ENCODE measurements at regions not wholly inside any gene's neighbourhood (a gene's known extent, or its start where the extent isn't known, plus 50 kb on each side); places are given as distances from the start of the nearest gene placed in this dataset.

DNA sequence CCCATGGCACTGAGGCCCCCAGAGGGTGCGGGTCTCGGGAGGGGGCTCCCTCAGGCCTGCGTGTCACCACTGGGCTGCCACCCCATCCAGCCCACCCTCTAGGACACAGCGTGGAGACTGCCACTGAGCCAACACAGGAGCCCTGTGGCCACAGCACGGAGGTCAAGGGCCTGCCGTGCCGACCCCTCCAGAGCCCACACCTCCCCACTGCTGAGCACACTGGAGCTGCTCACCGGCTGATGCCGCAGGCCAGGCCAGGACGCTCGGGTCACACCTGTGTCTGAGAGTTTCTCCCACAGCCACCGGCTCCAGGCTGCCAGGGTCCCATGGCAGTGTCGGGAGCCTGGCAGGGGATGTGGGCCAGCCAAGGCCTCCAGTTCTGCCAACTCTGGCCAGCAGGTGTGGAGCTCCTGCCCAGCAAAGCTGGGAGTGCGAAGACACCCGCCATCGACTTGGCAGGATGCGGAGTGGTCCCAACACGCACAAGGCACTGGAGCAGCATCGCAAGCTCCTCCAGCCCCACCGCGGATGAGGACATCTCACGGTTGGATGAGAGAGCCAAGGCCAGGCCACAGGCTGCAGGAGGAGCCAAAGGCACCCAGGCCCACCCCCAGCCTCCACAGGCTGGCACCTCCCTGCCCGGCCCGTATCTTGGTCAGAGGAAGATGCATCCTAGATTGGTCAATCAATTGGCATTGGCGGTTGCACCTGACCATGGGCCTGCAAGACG lies 187.1 kb downstream of the BRD1 start:
- DNase-seq (ENCODE audit: low spot score) = no peak

DNA sequence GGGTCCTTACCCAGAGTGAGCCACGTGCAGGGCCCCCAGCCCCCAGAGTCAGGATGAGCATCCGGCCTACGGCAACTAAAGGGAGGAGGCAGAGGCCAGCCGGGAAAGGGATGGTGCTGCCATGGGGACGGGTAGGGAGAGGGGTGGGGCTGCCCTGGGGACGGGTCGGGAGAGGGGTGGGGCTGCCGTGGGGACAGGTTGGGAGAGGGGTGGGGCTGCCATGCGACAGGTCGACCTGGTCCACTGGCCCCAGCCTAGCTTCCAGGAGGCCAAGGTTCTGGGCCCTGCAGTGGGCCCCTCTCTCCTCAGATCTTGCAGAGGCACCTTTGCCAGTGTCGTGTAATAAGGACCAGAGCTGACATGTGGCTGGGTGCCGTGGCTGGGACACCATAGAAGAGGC lies 187.7 kb downstream of the BRD1 start:
- DNase-seq (ENCODE audit: low spot score) = no peak

DNA sequence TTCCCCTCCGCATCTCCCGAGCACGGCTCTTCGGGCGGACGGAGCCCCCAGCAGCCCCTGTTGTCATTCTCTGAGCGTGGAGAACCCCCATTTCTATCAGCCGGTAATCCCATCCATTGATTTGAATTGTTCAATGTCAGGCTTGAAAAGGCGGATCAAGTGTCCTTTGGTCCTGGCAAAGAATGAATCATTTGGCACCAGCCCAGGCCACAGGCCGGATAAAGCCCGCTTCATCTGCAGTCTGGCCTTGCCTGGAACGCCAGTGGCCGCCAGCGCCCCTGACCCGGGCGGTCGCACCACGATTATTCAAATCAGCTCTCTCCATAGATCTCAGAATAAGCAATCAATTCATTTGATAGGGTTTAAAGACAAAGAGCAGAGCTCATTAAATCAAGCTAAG lies 188.9 kb downstream of the BRD1 start:
- no peak for DNase-seq (ENCODE audit: low spot score)

DNA sequence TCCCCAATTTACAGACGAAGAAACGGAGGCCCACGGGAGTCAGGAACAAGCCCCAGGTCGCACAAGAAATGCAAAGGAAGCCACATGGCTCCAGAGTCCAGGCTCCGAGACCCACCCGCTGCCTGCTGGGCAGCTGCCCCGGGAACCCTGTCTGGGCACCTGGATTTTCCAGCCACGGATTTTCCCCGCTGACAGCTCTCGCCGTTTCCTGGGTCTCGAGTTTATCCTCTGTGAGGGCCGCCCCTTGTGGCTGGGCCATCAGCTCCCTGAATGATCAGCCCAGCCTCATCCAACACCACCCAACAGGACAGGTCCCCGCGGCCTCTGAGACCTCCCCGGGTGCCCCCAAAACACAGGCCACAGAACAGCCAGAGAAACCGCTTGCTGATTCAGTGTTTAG lies 189.7 kb downstream of the BRD1 start:
- DNase-seq (ENCODE audit: low spot score) = no peak

DNA sequence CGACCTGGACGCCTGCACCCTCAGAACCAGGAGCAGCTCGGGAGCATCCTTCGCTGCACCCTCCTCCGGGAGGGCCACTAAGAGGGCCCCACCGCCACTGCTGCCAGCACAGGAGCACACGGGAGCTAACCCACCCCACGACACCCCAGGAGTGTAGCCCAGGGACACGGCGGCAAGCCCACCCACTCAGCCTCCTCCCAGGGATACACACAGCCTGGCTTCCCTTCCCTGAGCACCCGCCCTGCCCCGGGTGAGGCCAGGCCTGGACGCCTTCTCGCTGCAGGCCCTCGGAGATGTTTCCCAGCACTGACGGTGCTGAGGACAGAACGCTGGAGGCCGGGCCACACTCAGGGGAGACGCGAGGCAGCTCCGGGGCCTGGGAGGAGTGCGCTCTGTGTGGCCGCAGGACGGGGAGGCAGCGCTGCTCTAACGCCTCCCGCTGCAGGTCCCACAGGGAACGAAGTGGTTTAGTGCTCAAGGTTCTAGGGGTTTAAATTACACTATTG lies 190.4 kb downstream of the BRD1 start:
- DNase-seq (ENCODE audit: low spot score) = no peak

DNA sequence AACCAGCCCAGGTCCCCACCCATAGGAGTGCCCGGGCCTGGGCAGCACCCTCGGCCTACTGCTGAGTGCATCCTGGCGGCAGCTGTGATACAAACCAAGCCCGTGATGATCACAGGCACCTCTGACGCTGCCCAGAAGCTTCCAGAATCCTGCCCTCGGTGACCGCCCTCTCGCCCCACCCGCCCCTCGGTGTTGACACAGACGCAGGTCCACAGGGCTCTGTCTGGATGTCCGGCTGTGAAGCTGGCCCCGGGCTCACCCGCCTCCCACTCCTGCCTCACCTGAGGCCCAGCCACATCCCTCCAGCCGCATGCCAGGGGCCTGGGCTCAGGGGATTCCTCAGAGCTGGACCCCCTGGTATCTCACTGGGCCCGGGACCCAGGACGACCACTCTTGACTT lies 191.0 kb downstream of the BRD1 start:
- DNase-seq (ENCODE audit: low spot score) = no peak

DNA sequence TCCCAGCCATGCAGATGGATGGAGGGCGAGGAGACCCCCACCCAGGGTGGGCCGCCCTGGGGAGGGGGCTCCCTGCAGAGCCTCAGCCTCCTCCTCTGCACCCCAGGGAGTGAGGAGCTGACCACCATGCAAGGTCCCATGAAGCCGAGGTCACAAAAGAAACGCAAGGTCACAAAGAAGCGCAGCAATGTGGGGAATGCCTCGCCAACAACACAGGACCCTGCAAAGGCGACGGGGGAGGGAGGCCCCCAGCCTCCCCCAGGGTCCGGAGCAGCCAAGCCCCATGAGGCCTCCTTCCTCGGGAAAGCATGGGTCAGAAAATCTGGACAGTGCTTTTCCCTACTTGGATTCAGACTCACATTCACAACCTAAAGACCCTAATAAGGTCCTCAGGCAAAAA lies 191.5 kb downstream of the BRD1 start:
- DNase-seq (ENCODE audit: low spot score) = no peak

DNA sequence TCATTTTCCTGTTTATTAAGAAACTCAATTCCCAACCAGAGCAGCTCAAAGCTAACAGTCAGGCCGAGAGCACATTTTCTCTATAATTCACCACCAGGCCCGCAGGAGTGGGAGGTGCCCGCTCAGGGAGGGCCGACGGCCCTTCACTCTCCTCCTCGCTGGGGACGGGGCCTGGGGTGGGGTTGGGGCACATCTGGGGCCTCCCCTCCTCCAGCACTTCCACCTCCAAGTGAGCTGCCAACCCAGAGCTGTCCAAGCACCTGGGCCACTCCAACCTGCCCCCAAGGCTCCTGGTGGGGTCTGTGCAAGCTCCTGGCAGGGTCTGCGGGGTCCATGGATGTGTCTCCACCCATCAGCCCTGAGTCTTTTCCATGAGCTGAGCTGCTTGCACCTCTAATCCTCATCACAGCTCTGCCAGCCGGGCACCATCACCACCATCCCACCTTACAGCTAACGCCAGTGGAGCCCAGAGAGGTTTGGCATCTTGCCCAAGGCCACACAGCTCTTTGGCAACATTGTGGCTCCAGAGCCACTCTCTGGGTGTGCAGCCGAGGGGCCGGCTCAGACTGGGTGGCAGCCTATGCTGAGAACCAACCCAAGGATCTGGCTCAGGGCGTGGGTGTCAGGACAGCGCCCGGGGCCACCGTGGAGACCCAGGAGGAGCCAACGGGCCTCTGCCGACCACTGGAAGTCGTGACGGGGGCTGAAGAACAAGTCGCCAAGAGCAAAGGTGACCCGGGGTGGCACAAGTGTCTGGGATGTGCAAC lies 193.5 kb downstream of the BRD1 start:
- DNase-seq (ENCODE audit: low spot score) = no peak

DNA sequence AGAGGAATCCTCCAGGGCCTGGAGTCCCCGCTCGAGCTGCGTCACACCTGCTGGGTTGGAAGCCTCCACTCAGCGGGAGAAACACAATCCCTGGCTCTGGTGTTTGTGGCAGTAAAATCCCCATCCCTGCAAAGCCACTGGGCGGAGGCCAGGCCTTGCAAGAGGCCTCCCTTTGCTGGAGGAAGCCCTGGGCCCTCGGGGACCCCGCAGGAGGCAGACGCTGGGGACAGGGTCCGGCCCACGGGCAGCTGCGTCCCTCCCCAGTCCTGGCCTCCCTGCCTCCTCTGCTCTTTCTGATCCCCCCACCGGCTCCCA lies 194.7 kb downstream of the BRD1 start:
- peak; percentile 64 for DNase-seq (ENCODE audit: low spot score)

DNA sequence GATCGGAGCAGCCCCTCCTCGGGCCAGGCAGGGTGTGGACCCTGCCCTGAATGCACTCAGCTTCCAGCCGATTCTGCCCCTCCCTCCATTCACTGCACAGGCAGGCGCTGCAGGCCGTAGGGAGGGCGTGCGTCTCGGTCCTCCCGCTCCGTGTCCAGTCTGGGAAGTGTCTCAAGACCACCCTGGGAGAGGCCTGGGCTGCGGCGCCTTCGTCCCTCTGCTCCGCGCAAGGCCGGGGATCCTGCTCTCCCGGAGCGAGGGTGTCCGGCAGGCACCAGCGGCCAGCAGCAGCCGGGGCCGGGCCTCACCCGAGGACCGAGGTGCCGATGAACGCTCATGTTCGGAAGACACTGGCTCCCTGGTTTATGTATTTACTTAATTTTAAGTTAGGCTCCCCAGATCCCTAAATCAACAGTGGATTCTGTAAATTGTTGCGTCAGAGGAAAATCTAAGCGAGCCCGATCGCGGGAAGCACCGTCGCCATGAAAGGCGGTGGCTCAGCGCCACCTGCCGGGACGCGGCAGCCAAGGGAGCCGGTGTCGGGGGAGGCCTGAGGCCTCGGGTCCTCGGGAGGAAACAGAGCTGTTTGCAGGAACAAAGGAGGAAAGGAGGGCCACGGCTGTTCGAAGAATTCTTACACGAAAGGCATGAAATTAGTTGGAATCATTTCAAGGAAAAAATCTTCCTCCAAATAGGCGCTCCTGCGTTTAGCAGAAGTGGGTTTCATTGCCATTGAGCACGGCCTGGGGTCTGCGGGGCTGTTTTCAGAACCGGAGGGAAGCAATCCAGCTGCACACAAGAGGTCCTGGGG lies 195.3 kb downstream of the BRD1 start:
- DNase-seq (ENCODE audit: low spot score) = peak; percentile 99

DNA sequence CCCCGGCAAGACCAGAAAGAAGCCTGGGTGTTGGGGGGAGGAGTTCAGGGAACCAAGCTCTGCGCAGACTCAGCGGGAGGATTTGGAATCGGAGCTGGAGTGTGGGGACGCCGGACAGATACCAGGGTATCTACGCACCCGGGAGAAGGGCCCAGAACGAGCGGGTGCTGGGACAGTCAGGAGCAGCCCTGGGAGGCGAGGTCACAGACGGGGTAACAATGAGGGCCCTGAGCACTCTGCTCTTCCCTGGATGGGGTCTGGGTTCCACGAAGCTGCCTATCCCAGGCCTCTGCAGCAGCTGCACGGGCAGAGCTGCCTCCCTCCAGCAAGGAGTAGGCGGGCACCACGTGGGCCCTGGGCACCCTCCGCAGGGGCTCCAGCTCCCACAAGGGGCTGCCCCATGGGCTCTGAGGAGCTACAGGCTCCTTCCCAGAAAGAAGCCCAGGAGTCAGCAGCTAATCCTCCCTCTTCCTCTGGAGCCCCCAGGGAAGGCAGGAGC lies 197.2 kb downstream of the BRD1 start:
- DNase-seq (ENCODE audit: low spot score) = no peak

DNA sequence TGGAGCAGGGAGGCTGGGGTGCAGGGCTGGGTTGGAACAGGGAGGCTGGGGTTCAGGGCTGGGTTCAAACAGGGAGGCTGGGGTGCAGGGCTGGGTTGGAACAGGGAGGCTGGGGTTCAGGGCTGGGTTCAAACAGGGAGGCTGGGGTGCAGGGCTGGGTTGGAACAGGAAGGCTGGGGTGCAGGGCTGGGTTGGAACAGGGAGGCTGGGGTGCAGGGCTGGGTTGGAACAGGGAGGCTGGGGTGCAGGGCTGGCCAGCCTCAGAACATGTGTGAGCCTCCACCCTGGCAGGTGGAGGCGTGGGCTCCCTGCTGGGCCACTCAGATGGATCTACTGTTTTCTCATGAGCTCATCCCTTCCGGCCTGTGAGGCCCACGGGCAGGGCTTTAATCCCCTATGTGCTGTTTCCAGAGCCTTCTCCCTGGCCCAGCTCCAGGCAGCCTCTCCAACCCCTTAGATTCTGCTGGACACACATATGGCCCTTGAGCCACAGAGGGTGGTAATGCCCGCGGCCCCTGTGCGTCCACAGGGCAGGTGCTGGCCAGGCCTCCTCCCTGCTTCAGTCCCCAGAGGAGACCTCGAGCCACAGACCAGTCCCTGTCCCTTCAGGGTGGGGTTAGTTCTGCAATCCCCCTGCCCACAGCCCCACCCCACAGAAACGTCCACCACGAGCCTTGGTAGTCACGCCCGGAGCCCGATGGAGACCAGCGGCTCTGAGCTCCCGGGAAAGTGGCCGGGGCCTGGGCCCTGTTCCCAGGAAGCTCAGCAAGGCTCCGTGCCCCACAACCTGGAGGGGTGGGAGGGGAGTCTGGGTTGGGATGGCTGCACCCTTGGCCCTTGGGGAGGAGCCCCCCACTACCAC lies 197.9 kb downstream of the BRD1 start:
- no peak for DNase-seq (ENCODE audit: low spot score)

DNA sequence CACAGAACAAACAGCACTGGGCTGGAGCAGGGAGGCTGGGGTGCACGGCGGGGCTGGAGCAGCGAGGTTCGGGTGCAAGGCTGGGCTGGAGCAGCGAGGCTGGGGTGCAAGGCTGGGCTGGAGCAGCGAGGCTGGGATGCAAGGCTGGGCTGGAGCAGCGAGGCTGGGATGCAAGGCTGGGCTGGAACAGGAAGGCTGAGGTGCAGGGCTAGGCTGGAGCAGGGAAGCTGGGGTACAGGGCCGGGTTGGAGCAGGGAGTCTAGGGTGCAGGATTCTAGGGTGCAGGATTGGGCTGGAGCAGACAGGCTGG lies 198.5 kb downstream of the BRD1 start:
- no peak for DNase-seq (ENCODE audit: low spot score)

DNA sequence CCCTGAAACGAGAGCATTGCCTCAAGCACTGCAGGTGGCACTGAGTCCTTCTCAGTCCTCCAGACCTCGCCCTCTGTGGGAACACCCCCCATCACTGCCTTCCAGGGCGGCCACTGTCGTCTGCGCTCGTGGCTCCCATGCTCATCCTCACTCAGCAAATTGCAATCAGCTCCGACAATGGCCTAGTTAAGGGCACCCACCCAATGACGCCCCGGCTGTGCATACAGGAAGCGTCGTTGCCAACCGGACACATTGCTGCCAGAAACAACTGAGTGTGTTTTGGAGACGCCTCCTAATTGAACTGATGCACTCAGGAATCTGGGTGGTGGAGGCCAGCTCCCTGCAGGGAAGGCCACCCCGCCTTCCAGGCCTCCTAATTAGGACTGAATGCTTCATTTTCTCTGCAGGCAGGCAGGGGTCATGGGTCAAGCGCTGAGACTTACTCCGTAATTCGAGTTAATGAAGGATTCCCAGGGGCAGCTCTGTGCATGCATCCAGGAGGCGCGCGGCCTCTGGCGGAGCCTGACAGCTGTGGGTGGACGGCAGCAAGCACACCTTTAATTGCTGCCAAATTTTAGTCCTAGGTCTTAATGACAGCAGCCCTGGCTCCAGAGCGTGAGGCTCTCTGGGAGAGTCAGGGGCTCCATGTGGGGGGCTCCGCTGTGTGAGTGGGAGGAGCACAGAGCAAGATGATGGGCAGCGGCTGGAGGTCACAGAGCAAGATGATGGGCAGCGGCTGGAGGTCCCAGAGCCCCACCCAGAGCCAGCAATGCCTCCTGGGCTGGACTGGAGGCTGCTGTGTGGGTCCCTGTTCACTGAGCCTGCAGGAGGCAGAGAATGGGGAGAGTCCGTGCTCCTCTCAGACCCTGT lies 199.0 kb downstream of the BRD1 start:
- no peak for DNase-seq (ENCODE audit: low spot score)

DNA sequence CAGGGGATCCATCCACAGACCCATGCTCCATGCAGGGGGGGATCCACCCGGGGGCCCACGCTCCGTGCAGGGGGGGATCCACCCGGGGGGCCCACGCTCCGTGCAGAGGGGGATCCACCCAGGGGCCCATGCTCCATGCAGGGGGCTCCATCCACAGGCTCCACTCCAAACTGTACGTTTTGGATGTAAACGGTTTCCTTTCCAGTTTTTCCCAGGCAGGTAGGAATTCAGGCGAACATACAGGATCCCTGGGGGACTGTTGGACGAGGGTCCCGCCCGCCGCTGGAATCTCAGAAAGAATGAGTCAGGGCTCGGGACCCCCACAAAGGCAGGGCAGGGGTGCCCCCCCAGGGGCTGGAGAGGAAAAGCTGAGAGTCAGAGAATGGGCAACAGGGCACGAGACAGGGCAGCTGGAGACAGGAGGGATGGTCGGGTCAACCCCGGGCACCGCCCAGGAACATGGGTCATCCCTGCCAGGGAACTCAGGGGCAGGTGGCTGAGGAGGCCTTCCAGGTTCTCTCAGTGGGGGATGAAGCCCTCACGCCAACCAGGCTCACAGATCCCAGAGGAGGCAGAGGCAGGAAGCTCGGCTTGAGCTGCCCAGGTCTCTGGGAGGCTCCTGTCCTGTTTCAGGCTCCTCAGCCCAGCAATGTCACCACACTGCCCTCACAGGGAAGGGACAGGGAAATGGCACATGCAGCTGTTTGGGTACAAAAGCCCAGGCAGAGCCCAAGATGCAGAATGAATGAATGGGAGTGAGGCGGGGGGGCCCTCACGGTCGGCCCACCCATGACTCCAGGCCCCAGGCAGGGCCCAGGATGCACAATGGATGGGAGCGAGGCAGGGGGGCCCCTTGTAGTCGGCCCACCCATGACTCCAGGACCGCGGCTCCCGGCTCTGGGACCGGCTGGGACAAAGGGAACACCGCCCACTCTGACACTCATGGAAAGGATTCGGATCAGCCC lies 200.2 kb downstream of the BRD1 start:
- no peak for DNase-seq (ENCODE audit: low spot score)

DNA sequence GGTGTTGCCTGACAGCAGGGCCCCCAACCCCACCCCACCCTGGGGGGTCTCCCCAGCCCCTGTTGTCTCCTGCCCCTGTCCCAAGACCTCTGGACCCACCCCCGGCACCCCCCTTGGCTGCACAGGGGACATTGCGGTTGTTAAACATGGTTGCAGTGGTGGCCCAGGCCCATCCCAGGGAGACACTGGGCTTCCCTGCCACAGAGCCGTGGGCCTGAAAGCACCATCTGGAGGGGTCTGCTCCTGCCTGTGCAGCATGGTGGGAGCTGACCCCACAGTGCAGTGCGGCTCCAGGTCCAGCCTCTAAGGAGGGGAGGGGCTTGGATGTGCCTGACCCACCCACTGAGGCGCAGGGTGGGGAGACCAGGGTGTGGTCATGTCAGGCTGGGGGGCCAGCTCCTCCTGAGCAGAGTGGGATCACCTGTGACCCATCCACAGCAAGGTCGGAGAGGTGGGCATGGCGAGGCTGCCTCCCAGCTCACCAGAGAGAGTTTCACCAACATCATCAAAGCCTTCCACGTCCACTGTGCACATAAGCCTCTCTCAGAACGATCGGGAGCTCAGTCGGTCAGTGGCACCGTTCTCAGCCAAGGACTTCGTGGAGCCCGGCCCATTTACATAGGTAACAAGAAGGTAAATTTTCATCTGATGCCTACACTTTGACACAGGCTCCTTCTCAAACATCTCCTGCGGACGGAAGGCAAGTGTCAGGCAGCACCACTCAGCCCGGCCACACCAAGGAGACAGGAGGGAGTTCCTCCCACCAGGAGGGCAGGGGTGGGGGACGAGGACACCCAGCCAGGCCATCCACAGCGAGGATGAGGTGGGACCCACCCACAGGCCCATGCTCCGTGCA lies 201.1 kb downstream of the BRD1 start:
- DNase-seq (ENCODE audit: low spot score) = no peak

DNA sequence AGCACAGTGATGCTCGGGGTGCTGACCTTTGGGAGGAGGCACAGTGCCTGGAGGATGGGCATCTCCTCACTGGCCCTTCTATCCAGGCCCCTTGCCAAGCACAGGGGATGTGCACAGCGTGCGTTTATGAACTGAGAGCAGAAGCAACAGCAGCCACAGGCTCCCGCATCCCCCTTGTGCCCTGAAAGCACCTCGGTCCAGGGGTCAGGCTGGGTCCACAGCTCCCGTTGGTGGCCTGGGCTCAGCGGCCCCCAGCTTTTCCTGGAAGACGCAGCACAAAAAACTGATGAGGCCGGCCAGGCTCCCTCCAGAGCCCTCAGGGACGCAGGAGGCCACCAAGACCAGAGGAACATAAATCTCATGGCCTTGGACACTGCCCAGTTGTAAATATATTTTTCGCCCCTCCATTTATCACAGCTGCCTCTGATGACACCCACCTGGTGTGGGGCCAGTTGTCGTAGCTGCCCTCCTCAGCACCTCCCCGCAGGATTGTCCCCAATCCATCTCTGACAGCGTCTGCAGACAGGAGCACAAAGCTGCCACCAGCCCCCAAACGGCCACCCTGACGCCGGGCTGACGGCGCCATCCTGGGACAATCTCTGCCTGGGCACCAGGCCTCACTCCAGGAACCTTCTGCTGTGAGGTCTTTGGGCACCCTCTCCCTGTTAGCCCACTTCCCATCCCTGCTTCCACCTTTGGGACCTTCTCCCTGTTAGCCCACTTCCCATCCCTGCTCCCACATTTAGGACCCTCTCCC lies 203.1 kb downstream of the BRD1 start:
- no peak for DNase-seq (ENCODE audit: low spot score)

DNA sequence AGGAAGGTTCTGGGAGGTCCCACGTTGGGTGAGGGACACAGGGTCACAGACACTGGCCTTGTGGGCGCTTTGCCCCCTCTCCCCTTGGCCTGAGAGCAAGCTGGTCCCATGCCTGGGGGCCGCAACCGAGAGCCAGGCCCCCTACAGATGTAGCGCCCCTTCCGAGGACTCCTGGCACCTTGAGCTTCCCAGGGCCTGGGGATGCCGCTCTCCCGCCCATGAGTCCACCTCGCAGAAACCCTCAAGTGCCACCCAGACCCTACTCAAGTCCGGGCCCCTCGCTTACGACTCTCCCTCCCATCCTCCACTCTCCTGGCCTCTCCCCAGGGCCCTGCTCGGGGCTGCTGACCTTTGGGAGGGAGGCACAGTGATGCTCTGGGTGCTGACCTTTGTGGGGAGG lies 204.0 kb downstream of the BRD1 start:
- DNase-seq (ENCODE audit: low spot score) = no peak

All from iPS-NIHi11 (cell line).